Myocyte (in vitro differentiated cells): ENCODE measurements at regions not wholly inside any gene's neighbourhood (a gene's known extent, or its start where the extent isn't known, plus 50 kb on each side); places are given as distances from the start of the nearest gene placed in this dataset.

Experiments used
- DNase-seq: peaks from one replicate; pipeline ENCODE4 v3.0.0-alpha.2; 2012; ENCODE audit warnings: low read depth

- DNase-seq, result no peak
Observed at GRCh38 chr13:53821632-53822031, 793.0 kb downstream of the OLFM4 start.

- no peak for DNase-seq
Observed at GRCh38 chr13:53822136-53822535, 793.5 kb downstream of the OLFM4 start.

GRCh38 chr13:53839461-53839860 is 810.8 kb downstream of the OLFM4 start:
- no peak for DNase-seq

- DNase-seq, result no peak
Observed at GRCh38 chr13:53844473-53845146, 816.0 kb downstream of the OLFM4 start.

GRCh38 chr13:53847502-53847901 is 818.9 kb downstream of the OLFM4 start:
- DNase-seq, result no peak

- no peak for DNase-seq
Observed at GRCh38 chr13:53848366-53848961, 819.9 kb downstream of the OLFM4 start.

GRCh38 chr13:53854321-53854720 is 825.7 kb downstream of the OLFM4 start:
- no peak for DNase-seq

- DNase-seq, result no peak
Observed at GRCh38 chr13:53856573-53857195, 828.1 kb downstream of the OLFM4 start.

- no peak for DNase-seq
Observed at GRCh38 chr13:53863520-53863919, 834.9 kb downstream of the OLFM4 start.

- no peak for DNase-seq
Observed at GRCh38 chr13:53873558-53873957, 844.9 kb downstream of the OLFM4 start.

- DNase-seq, result no peak
Observed at GRCh38 chr13:53878861-53879260, 850.2 kb downstream of the OLFM4 start.

- no peak for DNase-seq
Observed at GRCh38 chr13:53885997-53886396, 857.4 kb downstream of the OLFM4 start.

GRCh38 chr13:53890696-53891095 is 862.1 kb downstream of the OLFM4 start:
- DNase-seq, result no peak

- DNase-seq, result no peak
Observed at GRCh38 chr13:53901593-53901992, 873.0 kb downstream of the OLFM4 start.

GRCh38 chr13:53907891-53908290 is 879.3 kb downstream of the OLFM4 start:
- DNase-seq, result no peak

GRCh38 chr13:53920916-53921315 is 892.3 kb downstream of the OLFM4 start:
- DNase-seq, result no peak

GRCh38 chr13:53921473-53921872 is 892.9 kb downstream of the OLFM4 start:
- no peak for DNase-seq

GRCh38 chr13:53941588-53942190 is 913.1 kb downstream of the OLFM4 start:
- no peak for DNase-seq

GRCh38 chr13:53946500-53946899 is 917.9 kb downstream of the OLFM4 start:
- DNase-seq, result no peak

- no peak for DNase-seq
Observed at GRCh38 chr13:53953183-53953582, 924.6 kb downstream of the OLFM4 start.
